ENCODE measurements at regions not wholly inside any gene's neighbourhood (a gene's known extent, or its start where the extent isn't known, plus 50 kb on each side); places are given as distances from the start of the nearest gene placed in this dataset.

DNA sequence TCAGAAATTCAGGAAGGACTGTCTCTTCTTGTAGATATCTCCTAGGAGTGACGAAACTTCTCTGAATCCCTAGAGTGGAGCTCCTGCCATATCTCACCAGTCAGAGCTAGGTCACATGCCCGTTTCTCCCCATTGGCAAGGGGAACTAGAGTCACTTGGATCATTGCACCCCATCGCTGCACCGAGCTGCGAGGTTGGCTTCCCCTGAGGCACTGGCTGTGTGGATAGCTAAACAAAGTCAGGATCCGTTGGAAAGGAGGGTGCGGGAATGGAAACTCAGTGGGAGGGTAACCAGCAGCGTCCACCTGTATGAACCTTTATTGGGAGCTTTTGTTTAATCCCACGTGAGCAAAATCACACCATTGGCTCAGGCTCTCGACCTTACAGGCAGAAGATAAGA, 283.8 kb downstream of the BRD1 start:
- DNase-seq (ENCODE audit: low read depth): no peak
- TF ChIP-seq, protein P1, sequence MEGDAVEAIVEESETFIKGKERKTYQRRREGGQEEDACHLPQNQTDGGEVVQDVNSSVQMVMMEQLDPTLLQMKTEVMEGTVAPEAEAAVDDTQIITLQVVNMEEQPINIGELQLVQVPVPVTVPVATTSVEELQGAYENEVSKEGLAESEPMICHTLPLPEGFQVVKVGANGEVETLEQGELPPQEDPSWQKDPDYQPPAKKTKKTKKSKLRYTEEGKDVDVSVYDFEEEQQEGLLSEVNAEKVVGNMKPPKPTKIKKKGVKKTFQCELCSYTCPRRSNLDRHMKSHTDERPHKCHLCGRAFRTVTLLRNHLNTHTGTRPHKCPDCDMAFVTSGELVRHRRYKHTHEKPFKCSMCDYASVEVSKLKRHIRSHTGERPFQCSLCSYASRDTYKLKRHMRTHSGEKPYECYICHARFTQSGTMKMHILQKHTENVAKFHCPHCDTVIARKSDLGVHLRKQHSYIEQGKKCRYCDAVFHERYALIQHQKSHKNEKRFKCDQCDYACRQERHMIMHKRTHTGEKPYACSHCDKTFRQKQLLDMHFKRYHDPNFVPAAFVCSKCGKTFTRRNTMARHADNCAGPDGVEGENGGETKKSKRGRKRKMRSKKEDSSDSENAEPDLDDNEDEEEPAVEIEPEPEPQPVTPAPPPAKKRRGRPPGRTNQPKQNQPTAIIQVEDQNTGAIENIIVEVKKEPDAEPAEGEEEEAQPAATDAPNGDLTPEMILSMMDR (IDR thresholded peaks at IDR 0.05; ENCODE audit: low read depth, low read length, missing control alignments): no peak
- H3K4me3 ChIP-seq (ENCODE audit: low read depth, low read length): no peak overlapping the region
- in situ Hi-C loops (cut with HindIII; ENCODE audit: low sequenced_read_pairs): no loop called here

DNA sequence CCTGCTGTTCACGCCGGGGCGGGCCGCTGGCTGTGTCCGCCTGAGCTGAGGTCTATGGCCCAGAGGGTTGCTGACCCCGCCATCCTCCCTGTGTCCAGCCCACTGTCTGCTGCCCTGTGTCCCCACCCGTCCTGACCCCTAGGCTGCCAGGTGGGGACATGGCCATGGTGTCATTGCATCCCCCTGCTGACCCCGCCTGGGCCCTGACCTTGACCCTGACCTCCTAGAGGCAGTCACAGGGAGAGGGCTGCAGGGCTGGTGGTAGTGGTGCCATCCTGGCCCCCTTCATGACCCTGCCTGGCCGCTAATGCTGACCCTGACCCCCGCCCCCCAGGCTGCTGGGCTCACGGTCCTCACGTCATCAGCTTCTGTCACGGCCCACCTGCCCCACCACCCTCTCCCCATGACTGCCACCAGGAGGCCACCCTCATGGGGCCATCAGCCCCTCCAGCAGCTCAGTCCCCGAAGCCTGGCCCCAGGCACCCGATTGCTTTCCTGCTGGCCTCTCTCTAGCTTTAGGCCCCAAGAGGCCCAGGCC, 285.9 kb downstream of the BRD1 start:
- TF ChIP-seq, protein P1 (IDR thresholded peaks at IDR 0.05; ENCODE audit: low read depth, low read length, missing control alignments): no peak
- DNase-seq (ENCODE audit: low read depth): no peak
- in situ Hi-C loops (cut with HindIII; ENCODE audit: low sequenced_read_pairs): no loop called here
- no peak overlapping the region for H3K4me3 ChIP-seq (ENCODE audit: low read depth, low read length)

DNA sequence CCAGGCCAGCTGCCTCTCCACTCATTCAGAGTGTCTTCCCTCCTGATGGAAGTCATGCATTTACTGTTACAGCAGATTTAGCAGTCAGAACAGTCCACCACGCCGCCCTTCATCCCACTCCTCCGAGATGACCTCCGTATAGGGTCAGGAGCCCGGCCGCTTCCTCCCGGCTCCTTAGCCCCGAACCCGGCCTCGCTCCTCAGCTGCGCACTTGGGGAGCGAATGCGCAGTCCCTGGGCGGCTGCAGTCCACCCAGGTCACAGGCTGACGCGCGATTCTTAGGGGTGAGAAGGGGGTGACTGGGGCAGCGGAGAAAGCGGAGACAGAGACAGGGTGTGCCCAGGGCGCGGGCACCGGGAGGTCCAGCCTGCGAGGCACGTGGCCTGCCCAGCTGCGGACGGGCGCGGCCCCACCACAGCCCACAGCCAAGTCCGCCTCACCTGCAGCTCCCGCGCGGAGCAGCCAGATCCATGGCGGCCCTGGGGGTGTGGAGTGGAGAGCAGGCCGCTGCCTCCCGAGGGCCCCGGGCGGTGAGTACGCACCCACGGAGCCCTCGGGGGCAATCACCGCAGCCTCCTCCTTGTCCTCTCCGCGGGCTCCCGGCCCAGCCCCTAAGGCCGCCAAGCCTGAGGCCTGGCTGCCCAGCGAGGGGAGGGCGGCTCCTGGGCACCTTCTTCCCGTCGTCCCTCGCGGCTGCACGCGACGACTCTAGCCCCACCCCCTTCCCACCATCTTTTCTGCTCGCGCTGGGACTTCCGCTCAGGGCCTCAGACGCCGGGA, 286.6 kb downstream of the BRD1 start:
- in situ Hi-C loops (cut with HindIII; ENCODE audit: low sequenced_read_pairs): no loop called here
- no peak overlapping the region for H3K4me3 ChIP-seq (ENCODE audit: low read depth, low read length)

DNA sequence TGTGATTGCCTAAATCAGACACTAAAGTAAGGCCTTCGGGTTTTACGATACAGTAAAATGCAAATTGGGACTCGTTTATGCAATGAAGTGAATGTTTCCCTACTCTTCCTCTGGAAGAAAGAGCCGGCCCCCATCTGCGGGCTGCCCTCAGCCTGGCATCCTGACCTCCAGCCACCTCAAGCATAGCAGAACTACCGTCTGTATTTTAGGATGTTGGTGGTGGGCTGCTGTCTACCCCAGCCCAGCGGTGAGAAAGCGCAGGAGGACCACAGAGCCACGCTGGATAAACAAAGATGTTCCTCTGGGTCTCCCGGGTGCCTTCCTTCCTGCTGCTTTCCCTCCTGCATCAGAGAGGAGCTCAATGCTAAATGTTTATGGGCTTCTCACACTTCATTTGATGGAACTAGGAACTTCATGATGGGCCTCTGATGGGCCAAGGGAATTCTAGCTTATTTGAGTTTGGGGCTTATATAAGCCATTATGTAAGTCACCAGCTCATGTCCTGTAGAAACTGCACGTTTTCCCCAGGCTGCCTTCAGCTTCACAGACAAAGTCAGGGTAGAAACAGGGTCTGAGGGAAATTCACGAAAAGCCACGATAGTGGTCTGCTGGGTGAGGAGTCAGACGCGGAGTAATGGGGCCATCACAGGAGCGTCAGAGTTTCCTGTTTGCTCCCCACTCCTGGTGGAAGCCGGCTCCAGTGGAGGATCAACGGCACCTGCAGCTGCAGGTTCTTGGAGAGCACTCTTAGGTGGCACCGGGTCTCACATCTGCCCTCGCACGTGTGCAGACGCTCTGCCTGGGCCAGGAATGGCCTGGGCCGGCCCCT, 287.4 kb downstream of the BRD1 start:
- in situ Hi-C loops (cut with HindIII; ENCODE audit: low sequenced_read_pairs): no loop called here
- DNase-seq (ENCODE audit: low read depth): no peak
- TF ChIP-seq, protein P1 (IDR thresholded peaks at IDR 0.05; ENCODE audit: low read depth, low read length, missing control alignments): no peak
- H3K4me3 ChIP-seq (ENCODE audit: low read depth, low read length): no peak overlapping the region

More for the DNA sequence above, 286.6 kb downstream of the BRD1 start:
- TF ChIP-seq, protein P1 (IDR thresholded peaks at IDR 0.05; ENCODE audit: low read depth, low read length, missing control alignments): no peak
- no peak for DNase-seq (ENCODE audit: low read depth)

DNA sequence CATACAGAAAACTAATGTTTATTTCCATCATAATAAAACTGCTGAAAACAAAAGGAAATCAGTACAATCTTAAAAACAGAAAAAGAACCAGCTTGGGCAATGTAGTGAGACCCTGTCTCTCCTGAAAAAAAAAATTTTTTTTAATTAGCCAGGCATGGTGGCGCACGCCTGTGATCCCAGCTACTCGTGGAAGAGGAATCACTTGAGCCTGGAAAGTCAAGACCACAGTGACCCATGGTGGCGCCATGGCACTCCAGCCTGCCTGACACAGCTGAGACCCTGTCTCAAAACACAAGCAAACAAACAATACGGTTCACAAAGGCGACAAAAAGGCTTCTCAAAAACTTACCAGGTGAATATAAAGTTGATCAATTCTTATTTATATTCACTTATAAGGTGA, 289.7 kb downstream of the BRD1 start:
- TF ChIP-seq, protein P1 (IDR thresholded peaks at IDR 0.05; ENCODE audit: low read depth, low read length, missing control alignments): no peak
- in situ Hi-C loops (cut with HindIII; ENCODE audit: low sequenced_read_pairs): no loop called here

DNA sequence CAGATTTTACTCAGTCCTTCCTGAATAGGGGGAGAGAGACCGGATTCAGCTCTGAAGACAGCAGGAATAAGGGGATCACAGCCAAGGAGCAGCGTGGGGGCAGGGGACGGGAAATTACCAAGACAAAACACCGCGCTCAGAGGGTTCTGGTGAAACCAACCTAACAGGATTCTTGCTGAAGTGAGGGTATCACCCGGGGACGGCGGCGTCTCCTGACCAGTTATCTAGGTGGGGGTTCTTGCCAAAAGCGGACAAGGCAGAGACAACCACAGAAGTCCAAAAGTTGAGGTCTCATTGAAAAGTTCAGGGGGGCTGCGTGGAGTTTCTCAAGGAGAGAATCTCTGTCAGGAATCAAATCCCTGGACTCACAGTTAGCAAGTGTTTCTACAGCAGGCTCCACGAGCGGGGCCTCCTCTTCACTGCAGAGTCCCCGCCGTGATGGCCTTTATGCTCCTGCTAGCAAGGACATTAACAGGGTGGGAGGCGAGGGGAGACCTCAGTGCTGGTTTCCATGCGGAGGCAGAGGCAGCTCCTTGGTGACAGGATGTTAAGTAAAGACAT, 291.0 kb downstream of the BRD1 start:
- in situ Hi-C loops (cut with HindIII; ENCODE audit: low sequenced_read_pairs): no loop called here
- H3K4me3 ChIP-seq (ENCODE audit: low read depth, low read length): no peak overlapping the region
- TF ChIP-seq, protein P1 (IDR thresholded peaks at IDR 0.05; ENCODE audit: low read depth, low read length, missing control alignments): no peak
- no peak for DNase-seq (ENCODE audit: low read depth)

More for the DNA sequence above, 289.7 kb downstream of the BRD1 start:
- DNase-seq (ENCODE audit: low read depth): no peak
- no peak overlapping the region for H3K4me3 ChIP-seq (ENCODE audit: low read depth, low read length)
